BJ (cell line): ENCODE measurements at regions not wholly inside any gene's neighbourhood (a gene's known extent, or its start where the extent isn't known, plus 50 kb on each side); places are given as distances from the start of the nearest gene placed in this dataset.

ENCODE experiments used
- CTCF ChIA-PET: fragments of 350-600 bp; formaldehyde crosslinking; extraction: SDS; loops from one replicate; lab custom pipeline; 2021; ENCODE audit warnings: antibody characterized with exemption, inconsistent platforms; lab: Yijun Ruan, JAX
- POLR2A ChIA-PET: fragments of 300-600 bp; sonication (Branson Sonifier 250); formaldehyde crosslinking; extraction: SDS; loops from one replicate; lab custom pipeline; 2021; ENCODE audit warnings: antibody characterized with exemption; lab: Charles Lee
- DNase-seq: peaks from one replicate; pipeline ENCODE4 v3.0.0-alpha.2; 2011; ENCODE audit warnings: low read depth
- H3K27me3 ChIP-seq: 2 replicates; pipeline ENCODE4 v1.6.0; 2011; ENCODE audit warnings: low read length; ENCODE audit not compliant: control insufficient read depth, insufficient read depth
- H3K36me3 ChIP-seq: 2 replicates; pipeline ENCODE4 v1.5.1; 2011; ENCODE audit warnings: low read length; ENCODE audit not compliant: control insufficient read depth, insufficient read depth
- H3K4me3 ChIP-seq: 2 replicates; pipeline ENCODE4 v1.5.1; 2011; ENCODE audit warnings: low read depth, mild to moderate bottlenecking, control low read depth, low read length
- CTCF ChIP-seq: IDR thresholded peaks from 2 replicates; pipeline ENCODE4 v1.5.1; 2011; ENCODE audit warnings: low read depth, mild to moderate bottlenecking, control low read depth, inconsistent platforms, low read length, moderate library complexity; ENCODE audit not compliant: insufficient read depth

- CTCF ChIA-PET, result no interaction called here
- POLR2A ChIA-PET, result no interaction called here
- H3K4me3 ChIP-seq, result no peak overlapping the region
- no peaks in the 10 kb centered on the region for H3K36me3 ChIP-seq
- TF ChIP-seq CTCF, result no peak
- H3K27me3 ChIP-seq, result no peaks in the 10 kb centered on the region
- DNase-seq, result no peak
Observed at GRCh38 chr4:96093563-96093962, 253.7 kb downstream of the PDHA2 start.

DNA sequence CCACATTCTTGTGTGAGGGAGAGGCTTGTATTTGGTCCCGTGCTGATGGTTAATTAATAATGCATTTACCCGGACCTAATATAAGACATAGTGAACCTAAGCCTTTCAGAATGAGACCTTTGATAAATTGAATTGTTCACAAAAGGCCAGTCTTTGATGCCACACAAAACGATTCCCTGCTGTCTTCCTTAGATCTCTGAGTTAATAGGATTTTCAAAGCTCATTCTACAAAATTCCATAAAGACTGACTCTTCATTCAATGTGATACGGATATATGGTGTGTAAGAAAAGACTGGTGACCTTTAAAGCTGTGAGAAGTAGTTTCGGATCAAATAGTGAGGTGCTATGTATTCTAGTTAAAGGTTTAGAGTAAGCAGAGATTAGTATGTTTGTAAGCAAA lies 254.3 kb downstream of the PDHA2 start:
- ChIA-PET CTCF (no interaction called here), POLR2A (no interaction called here)
- no peak for TF ChIP-seq CTCF
- Histone ChIP-seq H3K4me3 (no peak overlapping the region), H3K36me3 (no peaks in the 10 kb centered on the region), H3K27me3 (no peaks in the 10 kb centered on the region)
- DNase-seq, result no peak

- ChIA-PET CTCF (interaction anchor here (0.6 kb wide), 1 partner anchor 1225 kb away, joined by 4 read pairs; no protein-coding TSS in a partner anchor), POLR2A (no interaction called here)
- no peak for TF ChIP-seq CTCF
- no peak for DNase-seq
- Histone ChIP-seq H3K27me3 (no peaks in the 10 kb centered on the region), H3K36me3 (no peaks in the 10 kb centered on the region), H3K4me3 (no peak overlapping the region)
Observed at GRCh38 chr4:96097040-96097607, 257.2 kb downstream of the PDHA2 start.

GRCh38 chr4:96097693-96098092 lies 257.8 kb downstream of the PDHA2 start:
- TF ChIP-seq CTCF, result no peak
- Histone ChIP-seq H3K27me3 (no peaks in the 10 kb centered on the region), H3K36me3 (no peaks in the 10 kb centered on the region), H3K4me3 (no peak overlapping the region)
- POLR2A ChIA-PET, result no interaction called here
- CTCF ChIA-PET, result interaction anchor here (0.6 kb wide), 1 partner anchor 1225 kb away, joined by 4 read pairs; no protein-coding TSS in a partner anchor
- no peak for DNase-seq

DNA sequence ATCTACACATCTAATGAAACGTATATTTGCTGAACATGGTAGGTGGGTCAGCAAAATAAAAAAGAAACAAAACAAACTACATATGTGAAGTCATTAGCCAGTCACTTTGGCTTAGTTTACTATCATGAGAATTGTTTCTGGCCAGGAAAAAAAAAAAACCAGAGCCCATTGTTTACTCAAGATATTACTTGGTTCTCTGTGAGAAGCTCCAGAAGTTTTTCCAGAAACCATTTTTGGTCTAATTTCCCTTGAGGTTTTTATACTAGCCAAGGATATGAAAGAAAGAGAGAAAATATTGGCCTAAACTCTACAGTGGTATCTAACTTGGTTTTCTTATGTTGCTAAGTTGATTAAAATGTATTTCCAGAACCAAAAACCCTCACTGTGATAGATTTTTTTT lies 259.1 kb downstream of the PDHA2 start:
- ChIA-PET POLR2A (no interaction called here), CTCF (no interaction called here)
- no peak for DNase-seq
- no peak overlapping the region for H3K4me3 ChIP-seq
- H3K27me3 ChIP-seq, result no peaks in the 10 kb centered on the region
- H3K36me3 ChIP-seq, result no peaks in the 10 kb centered on the region
- no peak for TF ChIP-seq CTCF
